ENCODE measurements at regions not wholly inside any gene's neighbourhood (a gene's known extent, or its start where the extent isn't known, plus 50 kb on each side); places are given as distances from the start of the nearest gene placed in this dataset.

GRCh38 chr1:30271401-30272276, 451.7 kb downstream of the MATN1 start:
- DNase-seq = no peak

DNA sequence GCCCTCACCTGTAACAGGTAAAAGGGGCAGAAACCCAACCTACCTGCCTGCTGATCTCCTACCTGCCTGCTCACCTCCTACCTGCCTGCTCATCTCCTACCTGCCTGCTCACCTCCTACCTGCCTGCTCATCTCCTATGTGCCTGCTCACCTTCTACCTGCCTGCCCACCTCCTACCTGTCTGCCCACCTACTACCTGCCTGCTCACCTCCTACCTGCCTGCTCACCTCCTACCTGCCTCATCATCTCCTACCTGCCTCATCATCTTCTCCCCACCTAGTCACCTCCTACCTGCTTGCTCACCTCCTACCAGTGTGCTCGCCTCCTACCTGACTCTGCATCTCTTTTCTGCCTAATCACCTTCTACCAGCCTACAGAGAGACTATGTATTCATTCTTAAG, 452.9 kb downstream of the MATN1 start:
- no peak for DNase-seq

GRCh38 chr1:30268923-30269666, 454.3 kb downstream of the MATN1 start:
- DNase-seq = no peak

- DNase-seq = no peak
Observed at GRCh38 chr1:30267856-30268255, 455.5 kb downstream of the MATN1 start.

- DNase-seq = no peak
Observed at GRCh38 chr1:30267046-30267445, 456.3 kb downstream of the MATN1 start.

GRCh38 chr1:30265127-30266070, 458.0 kb downstream of the MATN1 start:
- no peak for DNase-seq

GRCh38 chr1:30264672-30265025, 458.7 kb downstream of the MATN1 start:
- no peak for DNase-seq

- no peak for DNase-seq
Observed at GRCh38 chr1:30263888-30264671, 459.3 kb downstream of the MATN1 start.

GRCh38 chr1:30263405-30263804, 460.0 kb downstream of the MATN1 start:
- DNase-seq = no peak

DNA sequence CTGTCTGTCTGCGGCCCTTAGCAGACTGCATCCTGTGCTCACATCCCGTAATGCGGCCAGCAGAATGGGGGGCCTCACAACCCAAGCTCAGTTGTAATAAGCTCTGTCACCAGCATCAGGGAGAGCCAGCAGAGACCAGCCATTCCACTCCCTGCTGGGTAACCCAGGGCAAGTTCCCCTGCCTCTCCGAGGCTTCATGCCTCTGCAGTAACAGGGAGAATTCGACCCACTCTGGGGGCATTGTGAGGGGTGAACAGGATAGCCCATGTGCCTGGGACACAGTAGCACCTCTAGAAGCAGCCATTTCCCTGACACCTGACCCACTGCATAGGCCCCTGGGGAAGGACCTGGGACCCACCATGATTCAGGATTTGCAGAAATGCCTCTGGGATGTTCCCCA, 461.2 kb downstream of the MATN1 start:
- no peak for DNase-seq

DNA sequence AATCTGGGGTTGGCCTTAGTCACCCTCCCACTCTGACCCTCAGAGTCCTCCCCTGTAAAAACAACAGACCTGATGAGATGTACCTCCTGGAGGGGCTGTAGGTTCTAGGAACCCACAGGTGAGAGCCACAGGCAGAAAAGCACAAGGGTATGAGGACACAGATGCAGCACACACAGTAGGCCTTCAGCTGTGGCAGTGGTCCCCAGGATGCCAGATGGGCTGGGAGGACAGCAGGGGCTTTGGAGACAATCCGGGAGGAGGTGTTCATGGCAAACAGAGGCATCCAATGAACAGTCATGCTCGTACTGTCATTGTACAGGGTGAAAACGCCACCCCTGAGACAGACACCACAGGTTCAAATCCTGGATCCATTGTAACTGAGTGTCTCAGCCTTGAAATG, 463.1 kb downstream of the MATN1 start:
- no peak for DNase-seq

GRCh38 chr1:30259631-30260030, 463.8 kb downstream of the MATN1 start:
- no peak for DNase-seq

DNA sequence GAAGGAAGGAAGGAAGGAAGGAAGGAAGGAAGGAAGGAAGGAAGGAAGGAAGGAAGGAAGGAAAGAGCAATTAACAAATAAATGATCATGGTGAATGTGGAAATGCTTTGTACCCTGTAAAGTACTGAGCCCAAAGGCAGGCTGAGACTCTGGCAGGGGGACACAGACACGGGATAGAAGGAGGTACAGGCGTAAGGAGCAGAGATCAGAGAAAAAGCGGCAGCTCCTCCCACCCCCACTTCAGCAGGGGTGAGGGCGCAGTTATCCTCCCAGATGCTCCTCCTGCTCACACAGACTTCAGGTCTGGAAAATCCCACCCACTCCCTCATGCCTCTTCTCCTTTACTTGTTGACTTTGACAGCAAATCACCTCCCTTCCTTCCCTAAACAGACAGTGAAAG, 464.5 kb downstream of the MATN1 start:
- DNase-seq = no peak

GRCh38 chr1:30258471-30258870, 464.9 kb downstream of the MATN1 start:
- no peak for DNase-seq

DNA sequence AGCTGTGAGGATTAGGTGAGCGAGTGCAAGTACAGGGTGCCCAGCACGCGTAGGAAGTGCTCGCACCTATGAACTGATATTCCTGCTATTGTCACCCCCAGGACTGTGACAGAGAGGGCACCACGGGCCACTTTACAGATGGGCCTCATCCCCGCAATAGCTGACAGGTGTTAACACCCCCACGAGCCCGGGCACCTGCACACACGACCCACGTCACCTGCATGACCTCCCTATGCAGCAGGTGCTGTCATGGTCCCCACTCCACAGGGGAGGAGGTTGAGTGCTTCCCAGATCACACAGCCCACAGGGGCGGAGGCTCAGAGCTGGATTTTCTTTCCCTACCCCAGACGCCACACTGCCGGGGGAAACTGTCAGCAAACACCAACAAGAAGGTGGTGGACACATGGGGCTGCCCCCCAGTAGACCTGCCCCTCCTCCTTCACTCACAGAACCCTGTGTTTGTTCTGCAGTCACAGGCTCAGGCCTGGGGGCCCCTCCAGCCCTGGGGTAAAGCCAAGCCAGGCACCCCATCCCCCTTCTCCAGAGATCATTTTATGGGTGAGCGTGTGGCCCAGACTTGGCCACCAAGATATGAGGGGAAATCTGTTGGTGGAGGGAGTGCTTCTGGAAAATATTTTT, 465.5 kb downstream of the MATN1 start:
- no peak for DNase-seq

GRCh38 chr1:30257322-30257721, 466.1 kb downstream of the MATN1 start:
- DNase-seq = no peak

DNA sequence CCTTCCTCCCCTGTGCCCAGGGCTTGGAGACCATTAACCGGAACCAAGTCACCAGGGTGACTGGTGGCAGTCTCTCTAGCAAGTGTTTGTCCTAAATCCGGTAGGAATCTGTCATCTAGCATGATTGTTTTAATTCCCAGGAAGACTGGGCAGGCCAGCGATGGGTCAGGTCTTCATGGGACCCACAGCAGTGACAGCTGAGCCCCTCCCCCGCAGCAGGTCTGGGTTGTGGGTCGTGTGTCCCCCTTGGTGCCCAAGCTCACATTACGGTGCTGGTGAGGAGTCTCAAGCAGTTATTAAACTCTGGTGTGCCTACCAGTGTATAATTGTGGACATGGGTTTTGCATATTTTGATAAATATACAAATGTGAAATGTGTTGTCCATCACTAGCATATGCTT, 466.5 kb downstream of the MATN1 start:
- no peak for DNase-seq

- no peak for DNase-seq
Observed at GRCh38 chr1:30255111-30255724, 468.2 kb downstream of the MATN1 start.

- DNase-seq = no peak
Observed at GRCh38 chr1:30253807-30254440, 469.5 kb downstream of the MATN1 start.

GRCh38 chr1:30253361-30253760, 470.0 kb downstream of the MATN1 start:
- no peak for DNase-seq
